Chondrocyte (in vitro differentiated cells): ENCODE measurements at regions not wholly inside any gene's neighbourhood (a gene's known extent, or its start where the extent isn't known, plus 50 kb on each side); places are given as distances from the start of the nearest gene placed in this dataset.

Experiments
- DNase-seq: peaks from one replicate; pipeline ENCODE4 v3.0.0; 2021; ENCODE audit warnings: mixed read lengths, low spot score
- H3K27ac Mint-ChIP-seq: one replicate; pipeline ENCODE4 v1.8.0; 2021; ENCODE audit warnings: mild to moderate bottlenecking, moderate library complexity, mixed read lengths; ENCODE audit not compliant: unreplicated experiment
- H3K27me3 Mint-ChIP-seq: 2 replicates; pipeline ENCODE4 v1.8.0; 2021; ENCODE audit warnings: low read depth, mixed read lengths
- H3K36me3 Mint-ChIP-seq: 2 replicates; pipeline ENCODE4 v1.8.0; 2021; ENCODE audit warnings: low read depth, mixed read lengths
- H3K4me1 Mint-ChIP-seq: 2 replicates; pipeline ENCODE4 v1.8.0; 2021; ENCODE audit warnings: low read depth, mild to moderate bottlenecking, mixed read lengths
- H3K4me3 Mint-ChIP-seq: one replicate; pipeline ENCODE4 v1.8.0; 2021; ENCODE audit warnings: mild to moderate bottlenecking, moderate library complexity, mixed read lengths; ENCODE audit not compliant: unreplicated experiment
- H3K9me3 Mint-ChIP-seq: 2 replicates; pipeline ENCODE4 v1.8.0; 2021; ENCODE audit warnings: low read depth, mixed read lengths
- TF ChIP-seq, protein P1 (sequence below): fragments of 200-600 bp; sonication (generic); IDR thresholded peaks from 2 replicates; pipeline ENCODE4 v1.5.0; 2021; ENCODE audit warnings: antibody characterized with exemption, mild to moderate bottlenecking, moderate library complexity

DNA sequence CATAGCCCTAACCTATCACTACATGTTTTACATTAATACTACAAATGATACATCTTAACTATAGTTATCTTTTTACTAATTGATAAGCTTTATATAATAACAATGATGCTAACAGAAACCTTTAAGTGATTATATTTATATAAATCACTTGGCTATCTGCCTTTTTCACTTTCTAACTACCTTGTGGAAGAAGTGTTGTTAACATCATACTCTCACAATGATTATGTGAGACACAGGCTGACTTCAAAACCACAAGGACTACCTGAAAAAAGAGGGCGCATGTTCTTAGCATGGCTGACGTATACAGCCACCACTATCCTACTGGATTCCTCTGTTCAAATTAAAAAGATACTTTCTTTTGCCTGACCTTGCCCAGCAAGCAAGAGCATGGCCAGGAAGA lies 135.3 kb upstream of the SOX5 start:
- DNase-seq: no peak
- H3K9me3 Mint-ChIP-seq: no peaks in the 10 kb centered on the region
- no peak overlapping the region for H3K27ac Mint-ChIP-seq
- no peaks in the 10 kb centered on the region for H3K27me3 Mint-ChIP-seq
- peaks cover 19% of the 10 kb centered on the region for H3K4me1 Mint-ChIP-seq
- TF ChIP-seq, protein P1, sequence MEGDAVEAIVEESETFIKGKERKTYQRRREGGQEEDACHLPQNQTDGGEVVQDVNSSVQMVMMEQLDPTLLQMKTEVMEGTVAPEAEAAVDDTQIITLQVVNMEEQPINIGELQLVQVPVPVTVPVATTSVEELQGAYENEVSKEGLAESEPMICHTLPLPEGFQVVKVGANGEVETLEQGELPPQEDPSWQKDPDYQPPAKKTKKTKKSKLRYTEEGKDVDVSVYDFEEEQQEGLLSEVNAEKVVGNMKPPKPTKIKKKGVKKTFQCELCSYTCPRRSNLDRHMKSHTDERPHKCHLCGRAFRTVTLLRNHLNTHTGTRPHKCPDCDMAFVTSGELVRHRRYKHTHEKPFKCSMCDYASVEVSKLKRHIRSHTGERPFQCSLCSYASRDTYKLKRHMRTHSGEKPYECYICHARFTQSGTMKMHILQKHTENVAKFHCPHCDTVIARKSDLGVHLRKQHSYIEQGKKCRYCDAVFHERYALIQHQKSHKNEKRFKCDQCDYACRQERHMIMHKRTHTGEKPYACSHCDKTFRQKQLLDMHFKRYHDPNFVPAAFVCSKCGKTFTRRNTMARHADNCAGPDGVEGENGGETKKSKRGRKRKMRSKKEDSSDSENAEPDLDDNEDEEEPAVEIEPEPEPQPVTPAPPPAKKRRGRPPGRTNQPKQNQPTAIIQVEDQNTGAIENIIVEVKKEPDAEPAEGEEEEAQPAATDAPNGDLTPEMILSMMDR: no peak
- no peaks in the 10 kb centered on the region for H3K36me3 Mint-ChIP-seq
- H3K4me3 Mint-ChIP-seq: no peak overlapping the region

DNA sequence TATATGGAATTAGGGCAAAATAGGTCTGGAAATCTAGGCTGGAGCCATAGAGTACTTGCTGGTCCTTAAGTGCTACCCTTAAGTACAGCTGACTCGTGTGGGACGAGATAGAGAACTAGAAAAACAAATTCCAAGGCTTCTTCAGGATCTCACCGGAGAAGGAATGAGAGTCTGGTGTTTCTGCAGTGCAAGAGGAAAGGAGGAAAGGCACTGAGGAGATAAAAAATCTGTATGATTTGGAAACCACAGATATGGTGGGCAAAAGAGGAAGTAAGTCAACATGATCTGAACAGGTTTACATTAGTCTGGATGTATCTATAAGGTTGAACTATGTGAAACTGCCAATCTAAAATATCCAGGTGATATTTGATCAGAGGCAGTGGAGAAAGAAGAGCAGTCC lies 134.4 kb upstream of the SOX5 start:
- H3K9me3 Mint-ChIP-seq: no peaks in the 10 kb centered on the region
- H3K27me3 Mint-ChIP-seq: no peaks in the 10 kb centered on the region
- no peak overlapping the region for H3K27ac Mint-ChIP-seq
- TF ChIP-seq, protein P1: no peak
- no peak overlapping the region for H3K4me3 Mint-ChIP-seq
- peaks cover 19% of the 10 kb centered on the region for H3K4me1 Mint-ChIP-seq
- DNase-seq: no peak
- no peaks in the 10 kb centered on the region for H3K36me3 Mint-ChIP-seq

DNA sequence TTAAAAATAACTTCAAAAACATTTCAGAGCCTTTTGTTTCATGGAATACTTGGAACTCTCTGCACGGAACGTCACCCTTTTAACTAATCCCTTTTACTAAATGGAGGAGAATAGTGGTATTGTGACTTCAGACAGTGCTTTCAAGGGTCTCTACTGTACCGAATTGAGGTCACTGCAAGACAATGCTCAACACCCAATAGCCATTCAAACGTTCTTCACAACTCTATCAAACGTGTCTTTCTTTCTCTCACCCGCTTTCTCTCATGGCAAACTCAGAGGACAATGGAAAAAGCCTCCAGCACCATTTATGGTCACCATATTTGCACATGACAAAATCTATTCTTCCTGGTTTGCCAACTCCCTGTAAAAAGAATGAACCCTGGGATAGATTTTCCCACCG lies 132.1 kb upstream of the SOX5 start:
- Mint-ChIP-seq H3K27ac (no peak overlapping the region), H3K4me1 (peaks cover 21% of the 10 kb centered on the region), H3K4me3 (no peak overlapping the region), H3K27me3 (no peaks in the 10 kb centered on the region), H3K36me3 (peaks cover 2% of the 10 kb centered on the region), H3K9me3 (no peaks in the 10 kb centered on the region)
- DNase-seq: no peak
- TF ChIP-seq, protein P1: no peak

DNA sequence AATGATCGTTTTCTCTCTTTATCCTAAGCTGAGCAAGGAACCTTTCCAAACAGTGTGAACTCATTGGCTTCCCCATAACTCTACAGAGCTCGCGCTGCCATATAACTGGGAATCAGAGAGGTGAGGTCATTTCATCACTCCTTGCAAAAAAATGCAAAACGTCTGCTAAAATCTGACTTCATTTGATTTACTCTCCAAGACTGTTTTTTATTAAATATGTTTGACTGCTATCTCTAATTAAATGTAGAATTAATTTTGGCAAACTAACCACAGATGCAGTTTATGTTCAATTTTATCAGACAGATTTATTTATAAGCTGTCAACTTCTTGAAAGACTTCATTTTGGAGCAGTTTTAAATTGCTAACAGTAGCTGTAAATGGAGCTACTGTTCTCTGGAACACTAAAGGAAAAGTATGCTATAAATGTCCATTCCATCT lies 131.6 kb upstream of the SOX5 start:
- DNase-seq: no peak
- Mint-ChIP-seq H3K4me1 (peaks cover 21% of the 10 kb centered on the region), H3K9me3 (no peaks in the 10 kb centered on the region)

DNA sequence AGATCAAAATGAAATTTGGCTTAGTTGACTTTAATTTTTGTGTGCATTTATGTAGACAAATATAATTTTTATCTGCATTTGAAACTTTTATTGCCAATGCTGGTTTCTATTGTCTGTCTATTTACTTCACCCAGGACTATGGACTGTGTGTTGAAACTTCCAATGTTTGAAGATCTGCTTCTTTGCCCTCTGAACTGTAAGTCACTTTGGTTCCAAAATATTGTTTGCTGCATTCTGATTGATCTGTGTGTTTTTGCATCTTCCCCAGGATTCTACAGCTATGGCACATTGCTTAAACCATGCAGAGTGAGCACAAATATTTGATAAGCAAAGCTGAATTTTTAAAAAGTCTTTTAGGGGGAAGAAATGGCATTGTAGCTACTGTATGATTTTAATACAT lies 131.0 kb upstream of the SOX5 start:
- DNase-seq: no peak
- Mint-ChIP-seq H3K27me3 (no peaks in the 10 kb centered on the region), H3K27ac (no peak overlapping the region), H3K9me3 (no peaks in the 10 kb centered on the region), H3K36me3 (peaks cover 2% of the 10 kb centered on the region), H3K4me3 (no peak overlapping the region), H3K4me1 (peaks cover 21% of the 10 kb centered on the region)
- TF ChIP-seq, protein P1: no peak

More for the DNA sequence above, 131.6 kb upstream of the SOX5 start:
- H3K36me3 Mint-ChIP-seq: peaks cover 2% of the 10 kb centered on the region
- H3K27me3 Mint-ChIP-seq: no peaks in the 10 kb centered on the region
- no peak overlapping the region for H3K27ac Mint-ChIP-seq
- TF ChIP-seq, protein P1: no peak
- H3K4me3 Mint-ChIP-seq: no peak overlapping the region
